OCI-LY3 (cell line): ENCODE measurements at regions not wholly inside any gene's neighbourhood (a gene's known extent, or its start where the extent isn't known, plus 50 kb on each side); places are given as distances from the start of the nearest gene placed in this dataset.

ENCODE experiments used
- CTCF ChIP-seq: fragments of 200-600, 300-600 bp; sonication (generic); IDR thresholded peaks from 2 replicates; pipeline ENCODE4 v1.5.1; 2014; ENCODE audit warnings: antibody characterized with exemption, low read length, low read depth
- EZH2phosphoT487 ChIP-seq: fragments of 200-600 bp; shearing (Covaris generic); IDR thresholded peaks from 2 replicates; pipeline ENCODE4 v1.6.1; 2018; ENCODE audit warnings: antibody characterized with exemption, mixed run types, low read depth

DNA sequence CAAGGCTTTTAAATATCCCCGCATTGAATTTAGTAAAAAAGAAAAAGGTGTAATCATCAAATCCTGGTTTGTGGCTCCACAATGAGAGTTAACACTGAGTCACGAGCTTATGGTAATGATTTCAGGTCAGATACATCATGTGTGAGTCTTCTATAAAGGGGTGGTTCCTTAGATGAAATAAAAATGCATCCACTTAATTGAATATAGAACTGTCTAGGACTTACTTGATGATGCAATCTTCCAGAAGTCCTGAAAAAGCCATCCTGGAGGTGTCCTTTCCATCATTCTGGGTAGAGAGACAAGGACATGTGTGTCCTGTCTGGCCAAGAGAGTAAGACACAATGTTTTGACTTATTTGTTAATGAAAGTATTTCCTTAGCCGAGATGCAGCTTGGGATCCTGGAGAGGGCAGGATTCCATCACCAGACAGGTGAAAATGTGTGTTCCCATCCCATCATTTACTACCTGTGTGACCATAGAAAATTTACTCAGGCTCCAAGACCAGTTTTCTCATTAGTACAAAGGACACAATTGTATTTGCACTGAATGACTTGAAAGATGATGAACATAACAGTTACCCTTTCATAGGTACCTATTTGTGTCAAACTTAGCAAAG is 1539.8 kb upstream of the PIK3C3 start:
- TF ChIP-seq CTCF (peak; percentile 30), EZH2phosphoT487 (no peak)
